Stimulated activated CD8-positive, alpha-beta memory T cell treated with anti-CD3 and anti-CD28 coated beads, Interleukin-2, amount 100 ng/mL, for 48 hours (primary cell): ENCODE measurements at regions not wholly inside any gene's neighbourhood (a gene's known extent, or its start where the extent isn't known, plus 50 kb on each side); places are given as distances from the start of the nearest gene placed in this dataset.
"Not testable (repeated sequence)": the region's sequence is repeated elsewhere in the genome, so short reads cannot be mapped to it uniquely, and the experiment has no call there.

Experiments used
- DNase-seq, 2 donors: peaks; one replicate each; pipeline ENCODE4 v3.0.0-alpha.2; 2020; ENCODE audit warnings: low read depth in 2 of 2

GRCh38 chr7:120070201-120070600 lies 202.8 kb upstream of the KCND2 start:
- no peak for DNase-seq

- no peak for DNase-seq
These were observed 195.2 kb upstream of the KCND2 start for GRCh38 chr7:120077777-120078176.

GRCh38 chr7:120079022-120079421 lies 194.0 kb upstream of the KCND2 start:
- DNase-seq: no peak

GRCh38 chr7:120079704-120080103 lies 193.3 kb upstream of the KCND2 start:
- no peak for DNase-seq

- not testable (repeated sequence) for DNase-seq
These were observed 186.5 kb upstream of the KCND2 start for GRCh38 chr7:120086468-120086867.

GRCh38 chr7:120089968-120090367 lies 183.0 kb upstream of the KCND2 start:
- DNase-seq: no peak

GRCh38 chr7:120091807-120092206 lies 181.2 kb upstream of the KCND2 start:
- DNase-seq: no peak

- DNase-seq: no peak
These were observed 176.0 kb upstream of the KCND2 start for GRCh38 chr7:120097020-120097419.

GRCh38 chr7:120097774-120098173 lies 175.2 kb upstream of the KCND2 start:
- DNase-seq: no peak

GRCh38 chr7:120108376-120108775 lies 164.6 kb upstream of the KCND2 start:
- no peak for DNase-seq

GRCh38 chr7:120110169-120110568 lies 162.8 kb upstream of the KCND2 start:
- DNase-seq: no peak

GRCh38 chr7:120114626-120115025 lies 158.3 kb upstream of the KCND2 start:
- no peak for DNase-seq

GRCh38 chr7:120123528-120123927 lies 149.4 kb upstream of the KCND2 start:
- DNase-seq: no peak

GRCh38 chr7:120131096-120131839 lies 141.7 kb upstream of the KCND2 start:
- no peak for DNase-seq

- no peak for DNase-seq
These were observed 134.5 kb upstream of the KCND2 start for GRCh38 chr7:120138497-120138896.

- no peak for DNase-seq
These were observed 116.5 kb upstream of the KCND2 start for GRCh38 chr7:120156476-120156875.

GRCh38 chr7:120160166-120160565 lies 112.8 kb upstream of the KCND2 start:
- no peak for DNase-seq

- no peak for DNase-seq
These were observed 109.5 kb upstream of the KCND2 start for GRCh38 chr7:120163449-120163848.

GRCh38 chr7:120165227-120165626 lies 107.7 kb upstream of the KCND2 start:
- no peak for DNase-seq

- DNase-seq: no peak
These were observed 104.9 kb upstream of the KCND2 start for GRCh38 chr7:120168066-120168465.

GRCh38 chr7:120169996-120170783 lies 102.8 kb upstream of the KCND2 start:
- no peak for DNase-seq

GRCh38 chr7:120170834-120171233 lies 102.1 kb upstream of the KCND2 start:
- DNase-seq: no peak

GRCh38 chr7:120171406-120171805 lies 101.6 kb upstream of the KCND2 start:
- DNase-seq: no peak
